Esophagus squamous epithelium (tissue), 5 donors: ENCODE measurements at regions not wholly inside any gene's neighbourhood (a gene's known extent, or its start where the extent isn't known, plus 50 kb on each side); places are given as distances from the start of the nearest gene placed in this dataset.

Source experiments
- DNase-seq: peaks from one replicate; lab custom pipeline; 2025; lab: John Stamatoyannopoulos, UW
- H3K27ac ChIP-seq, 4 donors: fragments of 200-600 bp; sonication (generic); one replicate each; pipeline ENCODE4 v1.5.1; 2016 to 2019; ENCODE audit warnings: mild to moderate bottlenecking in 1 of 4
- H3K27me3 ChIP-seq, 4 donors: fragments of 200-600 bp; sonication (generic); 1 replicate in 3 of 4; 2 replicates in 1 of 4; pipeline versions ENCODE4 v1.5.1 to v1.6.0; 2017 to 2021; ENCODE audit warnings: antibody characterized with exemption in 1 of 4
- H3K36me3 ChIP-seq, 3 donors: fragments of 200-600 bp; sonication (generic); one replicate each; pipeline ENCODE4 v1.5.1; 2016 to 2019
- H3K4me1 ChIP-seq, 3 donors: fragments of 200-600 bp; sonication (generic); one replicate each; pipeline ENCODE4 v1.5.1; 2017 to 2019
- H3K4me3 ChIP-seq, 4 donors: fragments of 200-600 bp; sonication (generic); 1 replicate in 3 of 4; 2 replicates in 1 of 4; pipeline ENCODE4 v1.5.1; 2016 to 2019; ENCODE audit warnings: mild to moderate bottlenecking in 2 of 4, moderate library complexity in 1 of 4
- H3K9me3 ChIP-seq, 3 donors: fragments of 200-600 bp; sonication (generic); one replicate each; pipeline ENCODE4 v1.5.1; 2016 to 2019
- POLR2A ChIP-seq, 4 donors: fragments of 450-650 bp; IDR thresholded peaks; one replicate each; pipeline ENCODE4 v1.6.1; 2017; ENCODE audit warnings: antibody characterized with exemption in 4 of 4, mild to moderate bottlenecking in 4 of 4, moderate library complexity in 3 of 4
- WGBS, 2 donors: methylation state at CpG; one replicate each; pipeline ENCODE4 v1.1.5; 2018; 5-methylcytosine and 5-hydroxymethylcytosine counted together
- intact Hi-C: fragments of 100-400 bp; cut with DNase I; formaldehyde crosslinking; loops from one replicate; pipeline ENCODE4 v1.15.0; 2022
- TF ChIP-seq, protein P1 (sequence below), 6 experiments: fragments of 450-650 bp in 4 of 6; fragments of 200-600 bp in 2 of 6; sonication (generic) in 2 of 6; IDR thresholded peaks; one replicate each; pipeline ENCODE4 v1.5.1; 2016 to 2019; ENCODE audit warnings: antibody characterized with exemption in 6 of 6, mild to moderate bottlenecking in 4 of 6, moderate library complexity in 4 of 6
- donor health status: DM: yes; HTN: yes; CAD: no.

DNA sequence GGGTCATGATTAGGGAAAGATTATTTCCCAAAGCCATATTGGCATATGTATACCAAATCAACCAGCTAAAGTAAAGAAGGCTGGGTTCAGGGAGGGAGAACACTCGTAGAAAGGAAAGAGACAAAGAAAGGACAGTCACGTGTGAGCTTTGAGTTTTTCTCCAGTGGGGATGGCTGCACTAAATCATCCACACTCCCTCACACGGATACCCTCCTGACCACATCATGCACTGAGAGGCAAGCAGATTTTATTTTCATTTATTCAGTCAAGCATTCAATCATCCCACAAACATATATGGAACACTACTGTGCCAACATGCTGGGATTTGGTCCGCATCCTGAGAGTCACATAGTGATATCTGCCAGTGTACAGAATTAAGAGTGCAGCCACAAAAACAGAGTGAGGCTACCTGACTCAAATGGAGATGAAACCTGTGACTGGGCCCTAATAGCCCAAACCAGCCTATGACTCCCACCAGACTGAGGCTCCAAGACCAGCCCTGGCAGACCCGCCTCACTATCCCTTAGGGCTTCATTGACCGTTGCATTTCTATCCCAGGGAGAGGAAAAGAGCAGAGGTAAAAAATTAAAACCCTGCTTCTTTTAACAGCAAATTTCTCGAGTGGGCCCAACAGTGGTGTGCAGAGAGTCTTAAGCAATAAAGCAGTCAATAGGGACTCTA is 155.9 kb downstream of the BARHL2 start:
- Histone ChIP-seq H3K27ac (no peak overlapping the region), H3K36me3 (no peaks in the 10 kb centered on the region), H3K9me3 (no peaks in the 10 kb centered on the region), H3K4me3 (no peak overlapping the region), H3K27me3 (no peaks in the 10 kb centered on the region), H3K4me1 (no peaks in the 10 kb centered on the region)
- no peak for TF ChIP-seq POLR2A (IDR thresholded peaks at IDR 0.05)
- TF ChIP-seq, protein P1, sequence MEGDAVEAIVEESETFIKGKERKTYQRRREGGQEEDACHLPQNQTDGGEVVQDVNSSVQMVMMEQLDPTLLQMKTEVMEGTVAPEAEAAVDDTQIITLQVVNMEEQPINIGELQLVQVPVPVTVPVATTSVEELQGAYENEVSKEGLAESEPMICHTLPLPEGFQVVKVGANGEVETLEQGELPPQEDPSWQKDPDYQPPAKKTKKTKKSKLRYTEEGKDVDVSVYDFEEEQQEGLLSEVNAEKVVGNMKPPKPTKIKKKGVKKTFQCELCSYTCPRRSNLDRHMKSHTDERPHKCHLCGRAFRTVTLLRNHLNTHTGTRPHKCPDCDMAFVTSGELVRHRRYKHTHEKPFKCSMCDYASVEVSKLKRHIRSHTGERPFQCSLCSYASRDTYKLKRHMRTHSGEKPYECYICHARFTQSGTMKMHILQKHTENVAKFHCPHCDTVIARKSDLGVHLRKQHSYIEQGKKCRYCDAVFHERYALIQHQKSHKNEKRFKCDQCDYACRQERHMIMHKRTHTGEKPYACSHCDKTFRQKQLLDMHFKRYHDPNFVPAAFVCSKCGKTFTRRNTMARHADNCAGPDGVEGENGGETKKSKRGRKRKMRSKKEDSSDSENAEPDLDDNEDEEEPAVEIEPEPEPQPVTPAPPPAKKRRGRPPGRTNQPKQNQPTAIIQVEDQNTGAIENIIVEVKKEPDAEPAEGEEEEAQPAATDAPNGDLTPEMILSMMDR (IDR thresholded peaks at IDR 0.05) = no peak
- no peak for DNase-seq
- intact Hi-C loops = no loop called here
- 65 to 66% methylated on average over 7 of the region's 7 CpGs for WGBS, 2 donors

DNA sequence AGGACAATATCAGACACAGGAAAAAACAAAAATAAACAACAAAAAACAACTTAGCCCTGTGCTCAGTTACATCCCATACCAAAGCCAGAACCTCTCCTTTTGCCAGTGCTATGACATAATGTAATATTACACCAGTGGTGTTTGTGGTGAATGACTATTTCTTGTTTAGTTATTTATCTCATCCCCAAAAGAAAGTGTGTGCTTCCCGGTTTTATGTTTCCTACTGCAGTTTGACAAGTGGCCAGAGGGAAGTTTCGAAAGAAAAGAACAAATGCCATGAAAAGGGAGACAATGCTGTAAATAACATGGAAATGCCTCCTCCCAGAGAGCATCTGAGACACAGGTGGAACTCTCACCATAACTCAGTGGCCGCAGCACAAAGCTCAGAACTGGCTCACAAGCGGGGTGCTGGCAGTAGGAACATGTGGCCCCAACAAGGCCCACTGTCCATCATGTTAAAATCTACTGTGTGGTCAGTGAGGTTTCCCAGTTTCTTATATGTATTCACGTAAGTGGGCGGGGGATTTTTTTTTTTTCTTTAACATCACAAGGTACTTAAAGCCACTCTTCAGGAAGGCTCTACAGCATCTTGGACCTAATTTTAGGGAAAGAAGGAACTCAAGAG is 158.2 kb downstream of the BARHL2 start:
- Histone ChIP-seq H3K4me1 (no peaks in the 10 kb centered on the region), H3K36me3 (no peaks in the 10 kb centered on the region), H3K9me3 (no peaks in the 10 kb centered on the region), H3K27ac (no peak overlapping the region), H3K4me3 (no peak overlapping the region), H3K27me3 (no peaks in the 10 kb centered on the region)
- no peak for DNase-seq
- TF ChIP-seq POLR2A (IDR thresholded peaks at IDR 0.05) = no peak
- TF ChIP-seq, protein P1 (IDR thresholded peaks at IDR 0.05) = no peak
- WGBS, 2 donors = 63 to 79% methylated on average over 6 of the region's 6 CpGs
- intact Hi-C loops = no loop called here

DNA sequence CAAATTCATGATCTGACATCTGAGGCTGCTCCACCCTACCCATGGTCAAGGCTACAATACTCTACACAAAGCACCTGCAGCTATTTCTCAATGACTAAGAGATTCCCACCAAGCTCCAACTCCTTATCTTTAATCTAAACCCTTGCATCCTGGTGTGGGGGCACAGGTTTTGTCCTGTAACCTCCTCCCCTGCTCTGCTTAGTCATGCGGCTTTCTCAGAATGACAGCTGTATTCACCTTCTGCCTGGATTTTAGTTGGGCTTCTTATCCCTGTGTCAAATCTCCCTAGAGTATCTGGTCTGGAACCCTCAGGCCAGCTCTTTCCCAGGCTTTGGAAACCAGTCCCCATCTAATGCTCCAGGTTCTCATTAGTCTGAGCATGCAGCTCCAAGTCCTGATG is 159.0 kb downstream of the BARHL2 start:
- H3K36me3 ChIP-seq = no peaks in the 10 kb centered on the region
- no peaks in the 10 kb centered on the region for H3K27me3 ChIP-seq
- 64 to 78% methylated on average over 1 of the region's 1 CpG for WGBS, 2 donors
- intact Hi-C loops = no loop called here
- H3K4me1 ChIP-seq = no peaks in the 10 kb centered on the region
- no peak for TF ChIP-seq POLR2A (IDR thresholded peaks at IDR 0.05)
- TF ChIP-seq, protein P1 (IDR thresholded peaks at IDR 0.05) = no peak
- H3K27ac ChIP-seq = no peak overlapping the region
- no peaks in the 10 kb centered on the region for H3K9me3 ChIP-seq
- H3K4me3 ChIP-seq = no peak overlapping the region
- no peak for DNase-seq

DNA sequence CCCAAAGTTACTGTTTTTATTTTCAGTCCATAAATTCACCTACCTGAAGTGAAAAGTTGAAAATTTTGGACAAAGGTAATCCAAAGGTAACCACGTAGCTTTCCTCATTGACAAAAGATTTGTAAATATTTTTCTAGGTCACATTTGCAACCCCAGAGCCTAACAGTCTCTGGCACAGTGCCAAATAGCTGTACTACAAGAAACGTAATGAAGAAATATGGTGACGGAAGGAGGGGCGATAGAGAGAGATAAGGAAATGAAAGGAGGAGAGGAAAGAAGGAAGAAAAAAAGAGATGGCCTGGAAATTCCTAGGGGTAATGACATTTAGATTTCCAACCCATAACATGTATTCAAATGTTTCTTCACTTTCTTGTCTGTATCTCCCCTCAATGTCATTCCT is 159.4 kb downstream of the BARHL2 start:
- Histone ChIP-seq H3K27ac (no peak overlapping the region), H3K4me3 (no peak overlapping the region), H3K4me1 (no peaks in the 10 kb centered on the region), H3K9me3 (no peaks in the 10 kb centered on the region), H3K27me3 (no peaks in the 10 kb centered on the region), H3K36me3 (no peaks in the 10 kb centered on the region)
- 39 to 40% methylated on average over 4 of the region's 4 CpGs for WGBS, 2 donors
- intact Hi-C loops = no loop called here
- TF ChIP-seq, protein P1 (IDR thresholded peaks at IDR 0.05) = no peak
- DNase-seq = no peak

DNA sequence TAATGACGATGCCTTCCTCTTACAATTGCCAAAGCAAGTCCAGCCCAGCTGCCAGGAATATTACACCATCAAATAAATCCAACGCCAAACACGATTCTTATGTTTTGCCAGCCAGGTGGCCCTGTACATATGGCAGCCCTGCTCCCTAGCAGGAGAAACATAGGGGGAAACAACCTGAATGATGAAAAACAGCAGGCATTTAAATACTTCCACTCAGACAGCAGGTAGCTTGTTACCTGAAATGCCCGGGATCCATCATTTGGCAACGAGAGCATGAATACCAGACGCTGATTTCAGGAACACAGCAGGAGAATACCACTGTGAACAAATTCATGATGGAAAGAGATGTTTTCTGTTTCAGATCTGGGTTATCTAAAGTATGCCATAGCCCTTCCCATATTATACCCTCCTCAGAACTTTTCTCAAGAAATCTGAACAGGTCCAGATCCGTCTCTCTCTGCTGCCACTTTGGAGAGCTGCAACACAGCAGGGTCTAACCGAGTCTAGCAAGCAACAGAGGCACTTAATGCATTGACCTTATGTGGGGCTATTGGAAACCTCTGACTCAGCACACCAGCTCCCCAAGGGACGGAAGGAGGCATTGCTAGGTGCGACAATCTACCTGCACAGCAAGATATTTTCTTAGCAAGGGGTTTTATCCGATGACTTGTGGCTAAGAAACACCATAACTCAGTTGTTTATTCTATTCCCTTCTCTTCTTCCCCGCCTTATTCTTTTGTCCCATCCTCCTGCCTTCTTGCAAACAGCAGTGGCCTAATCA is 166.3 kb downstream of the BARHL2 start:
- no peaks in the 10 kb centered on the region for H3K4me1 ChIP-seq
- no peak overlapping the region for H3K27ac ChIP-seq
- intact Hi-C loops = no loop called here
- DNase-seq = no peak
- WGBS, 2 donors = 58 to 65% methylated on average over 11 to 12 of the region's 12 CpGs
- H3K9me3 ChIP-seq = no peaks in the 10 kb centered on the region
- H3K36me3 ChIP-seq = no peaks in the 10 kb centered on the region
- no peak overlapping the region for H3K4me3 ChIP-seq
- no peak for TF ChIP-seq POLR2A (IDR thresholded peaks at IDR 0.05)
- TF ChIP-seq, protein P1 (IDR thresholded peaks at IDR 0.05) = no peak
- no peaks in the 10 kb centered on the region for H3K27me3 ChIP-seq
